SK-N-SH (cell line): ENCODE measurements at regions not wholly inside any gene's neighbourhood (a gene's known extent, or its start where the extent isn't known, plus 50 kb on each side); places are given as distances from the start of the nearest gene placed in this dataset.
"Not testable (repeated sequence)": the region's sequence is repeated elsewhere in the genome, so short reads cannot be mapped to it uniquely, and the experiment has no call there.

Experiments used
- CTCF ChIA-PET: fragments of 300-600, 350-600 bp; formaldehyde crosslinking; extraction: SDS; loops from one replicate; lab custom pipeline; 2021; lab: Yijun Ruan, JAX
- POLR2A ChIA-PET: fragments of 350-600 bp; sonication (Branson Sonifier 250); formaldehyde crosslinking; extraction: SDS; loops from one replicate; lab custom pipeline; 2020; ENCODE audit warnings: antibody characterized with exemption, inconsistent platforms; lab: Yijun Ruan, JAX
- DNase-seq: peaks from one replicate; pipeline ENCODE4 v3.0.0; 2012
- H2AFZ ChIP-seq: fragments of 200-600 bp; sonication (generic); 2 replicates; pipeline ENCODE4 v1.8.1; 2016; ENCODE audit warnings: antibody characterized with exemption, mild to moderate bottlenecking, low read depth
- H3F3A ChIP-seq: fragments of 200-600 bp; sonication (generic); replicated peaks from 2 replicates; pipeline ENCODE3; 2016; ENCODE audit warnings: antibody characterized with exemption, mild to moderate bottlenecking; ENCODE audit not compliant: insufficient read depth
- H3K27ac ChIP-seq, 2 experiments: fragments of 200-500 bp in 1 of 2; fragments of 200-600 bp in 1 of 2; sonication (Bioruptor generic) in 1 of 2; sonication (generic), shearing (Covaris generic) in 1 of 2; 2 replicates each; pipeline versions ENCODE4 v1.5.1 to v1.6.1; 2014 to 2016; ENCODE audit warnings: low read depth in 2 of 2, inconsistent platforms in 1 of 2, low read length in 1 of 2, mild to moderate bottlenecking in 1 of 2, mixed read lengths in 1 of 2
- H3K27me3 ChIP-seq: fragments of 200-600 bp; sonication (generic), shearing (Covaris generic); 2 replicates; pipeline ENCODE4 v1.6.1; 2016; ENCODE audit warnings: mixed run types; ENCODE audit not compliant: insufficient read depth
- H3K36me3 ChIP-seq, 2 experiments: fragments of 200-500 bp in 1 of 2; fragments of 200-600 bp in 1 of 2; sonication (Bioruptor generic) in 1 of 2; sonication (generic) in 1 of 2; replicated peaks in 1 of 2; 2 replicates each; pipeline versions ENCODE3 to v1.5.1; 2014 to 2016; ENCODE audit warnings: low read length in 1 of 2, mild to moderate bottlenecking in 1 of 2; ENCODE audit not compliant: insufficient read depth in 2 of 2, control insufficient read depth in 1 of 2
- H3K4me1 ChIP-seq, 2 experiments: fragments of 200-500 bp in 1 of 2; fragments of 200-600 bp in 1 of 2; sonication (Bioruptor generic) in 1 of 2; sonication (generic), shearing (Covaris generic) in 1 of 2; 2 replicates each; pipeline versions ENCODE4 v1.5.1 to v1.6.1; 2014 to 2016; ENCODE audit warnings: low read depth in 1 of 2, low read length in 1 of 2, mixed run types in 1 of 2; ENCODE audit not compliant: insufficient read depth in 2 of 2, control insufficient read depth in 1 of 2
- H3K4me2 ChIP-seq: fragments of 200-600 bp; sonication (generic), shearing (Covaris generic); 2 replicates; pipeline ENCODE4 v1.6.1; 2017; ENCODE audit warnings: mixed run types
- H3K4me3 ChIP-seq, 2 experiments: fragments of 200-500 bp in 1 of 2; fragments of 200-600 bp in 1 of 2; sonication (Bioruptor generic) in 1 of 2; sonication (generic), shearing (Covaris generic) in 1 of 2; 2 replicates each; pipeline versions ENCODE4 v1.5.1 to v1.8.1; 2014 to 2016; ENCODE audit warnings: low read depth in 2 of 2, inconsistent platforms in 1 of 2, low read length in 1 of 2, mild to moderate bottlenecking in 1 of 2, mixed read lengths in 1 of 2, moderate library complexity in 1 of 2
- H3K79me2 ChIP-seq: fragments of 200-600 bp; sonication (generic); 2 replicates; pipeline ENCODE4 v1.8.1; 2017; ENCODE audit warnings: mild to moderate bottlenecking; ENCODE audit not compliant: insufficient read depth
- H3K9ac ChIP-seq: fragments of 200-600 bp; sonication (generic); 2 replicates; pipeline ENCODE4 v1.6.1; 2017; ENCODE audit warnings: mixed run types
- H3K9me2 ChIP-seq: fragments of 200-600 bp; sonication (generic); 2 replicates; pipeline ENCODE4 v1.6.1; 2017; ENCODE audit warnings: mixed run types
- H3K9me3 ChIP-seq: fragments of 200-600 bp; sonication (generic); 2 replicates; pipeline ENCODE4 v1.6.1; 2017; ENCODE audit warnings: mixed run types, mild to moderate bottlenecking, moderate library complexity
- H4K20me1 ChIP-seq: fragments of 200-600 bp; sonication (generic); 2 replicates; pipeline ENCODE4 v1.6.1; 2017; ENCODE audit warnings: mild to moderate bottlenecking, mixed run types; ENCODE audit not compliant: insufficient read depth
- CHD2 ChIP-seq: fragments of 150-350 bp; IDR thresholded peaks from 2 replicates; pipeline ENCODE4 v1.6.1; 2018; ENCODE audit warnings: low read length; ENCODE audit not compliant: partially characterized antibody
- ELF1 ChIP-seq: IDR thresholded peaks from 2 replicates; pipeline ENCODE4 v1.4.0; 2012
- EP300 ChIP-seq, 2 experiments: IDR thresholded peaks; 2 replicates each; pipeline versions ENCODE4 v1.4.0 to v1.6.1; 2012; ENCODE audit warnings: borderline replicate concordance in 1 of 2, low read depth in 1 of 2, low read length in 1 of 2
- FOXJ3 ChIP-seq: sonication (generic); formaldehyde crosslinking; IDR thresholded peaks from 2 replicates; pipeline ENCODE4 v1.5.1; 2020; ENCODE audit warnings: mild to moderate bottlenecking, missing genetic modification reagents
- MAX ChIP-seq: IDR thresholded peaks from 2 replicates; pipeline ENCODE4 v1.4.0; 2012; ENCODE audit warnings: low read depth
- MEF2A ChIP-seq: IDR thresholded peaks from 2 replicates; pipeline ENCODE4 v1.4.0; 2012; ENCODE audit warnings: low read depth, borderline replicate concordance
- NRF1 ChIP-seq: IDR thresholded peaks from 2 replicates; pipeline ENCODE4 v1.6.1; 2012; ENCODE audit warnings: low read depth, mild to moderate bottlenecking, low read length
- REST ChIP-seq: IDR thresholded peaks from 2 replicates; pipeline ENCODE4 v1.6.1; 2012; ENCODE audit warnings: mild to moderate bottlenecking, low read depth, low read length, moderate library complexity
- RFX5 ChIP-seq: IDR thresholded peaks from 2 replicates; pipeline ENCODE4 v1.6.1; 2012; ENCODE audit warnings: mild to moderate bottlenecking, improper control_type of control experiment, low read length
- SIN3A ChIP-seq: IDR thresholded peaks from 2 replicates; pipeline ENCODE4 v1.6.1; 2012; ENCODE audit warnings: low read depth, mild to moderate bottlenecking, low read length, moderate library complexity, borderline replicate concordance
- TCF12 ChIP-seq: IDR thresholded peaks from 2 replicates; pipeline ENCODE4 v1.4.0; 2012
- TEAD4 ChIP-seq: IDR thresholded peaks from 2 replicates; pipeline ENCODE4 v1.4.0; 2012; ENCODE audit warnings: mild to moderate bottlenecking, borderline replicate concordance; ENCODE audit not compliant: insufficient read depth
- USF1 ChIP-seq: IDR thresholded peaks from 2 replicates; pipeline ENCODE4 v1.4.0; 2012; ENCODE audit warnings: low read depth, borderline replicate concordance
- USF2 ChIP-seq: fragments of 150-350 bp; IDR thresholded peaks from 2 replicates; pipeline ENCODE4 v1.6.1; 2017; ENCODE audit warnings: antibody characterized with exemption, low read length, low read depth, borderline replicate concordance
- WGBS: methylation state at CpG from one replicate; pipeline ENCODE4 v1.1.6; 2017; ENCODE audit warnings: low lambda C conversion rate; 5-methylcytosine and 5-hydroxymethylcytosine counted together

GRCh38 chr14:105986894-105987284, 460.5 kb downstream of the TMEM121 start (continued):
- TF ChIP-seq USF2 (no peak), EP300 (IDR thresholded peaks at IDR 0.05; ENCODE audit: borderline replicate concordance in 1 of 2, low read depth in 1 of 2, low read length in 1 of 2) (no peak), MAX (no peak), TEAD4 (no peak), SIN3A (no peak), USF1 (no peak), FOXJ3 (CRISPR knock-in tag) (no peak), MEF2A (no peak)

- DNase-seq = no peak
- ChIA-PET POLR2A (no interaction called here), CTCF (no interaction called here)
- Histone ChIP-seq H3K4me3 (no peak overlapping the region), H3K4me2 (no peak overlapping the region), H3K27me3 (no peaks in the 10 kb centered on the region), H3K79me2 (no peaks in the 10 kb centered on the region), H3K9ac (no peak overlapping the region), H3K36me3 (no peaks in the 10 kb centered on the region), H3K27ac (no peak overlapping the region), H2AFZ (no peak overlapping the region), H3F3A (no peaks in the 10 kb centered on the region), H3K9me2 (no peaks in the 10 kb centered on the region), H4K20me1 (no peaks in the 10 kb centered on the region), H3K4me1 (no peaks in the 10 kb centered on the region), H3K9me3 (no peaks in the 10 kb centered on the region)
- TF ChIP-seq NRF1 (no peak), RFX5 (no peak), TEAD4 (no peak), CHD2 (no peak)
- 9% methylated on average over 4 of the region's 4 CpGs for WGBS
These were observed 461.2 kb downstream of the TMEM121 start for GRCh38 chr14:105987563-105987962.

GRCh38 chr14:105989566-105990302, 463.4 kb downstream of the TMEM121 start:
- H3K27me3 ChIP-seq = no peaks in the 10 kb centered on the region
- 0% methylated on average over 1 of the region's 2 CpGs for WGBS
- no peak for DNase-seq
- H3K4me2 ChIP-seq = no peak overlapping the region
- no peaks in the 10 kb centered on the region for H3K36me3 ChIP-seq
- ChIA-PET CTCF (interaction anchor here (2.1 kb wide), 1 partner anchor 15 kb away, joined by 9 read pairs; no protein-coding TSS in a partner anchor), POLR2A (no interaction called here)
- H3K27ac ChIP-seq = no peak overlapping the region
- no peaks in the 10 kb centered on the region for H3K9me3 ChIP-seq
- no peaks in the 10 kb centered on the region for H3K4me1 ChIP-seq
- no peak overlapping the region for H3K4me3 ChIP-seq
- H4K20me1 ChIP-seq = no peaks in the 10 kb centered on the region
- H3K9ac ChIP-seq = no peak overlapping the region
- H3K9me2 ChIP-seq = no peaks in the 10 kb centered on the region
- H2AFZ ChIP-seq = no peak overlapping the region
- TF ChIP-seq USF2 (no peak), TCF12 (no peak), ELF1 (no peak), NRF1 (no peak), REST (no peak)
- no peaks in the 10 kb centered on the region for H3F3A ChIP-seq
- H3K79me2 ChIP-seq = no peaks in the 10 kb centered on the region

GRCh38 chr14:105991677-105992076, 465.3 kb downstream of the TMEM121 start:
- H3K4me3 ChIP-seq, H3K9me3 ChIP-seq, H3K36me3 ChIP-seq, H3F3A ChIP-seq, H3K4me1 ChIP-seq, H3K27me3 ChIP-seq, H4K20me1 ChIP-seq, H3K27ac ChIP-seq, H3K4me2 ChIP-seq, H3K9ac ChIP-seq, H3K79me2 ChIP-seq, H2AFZ ChIP-seq, DNase-seq, CTCF ChIA-PET, POLR2A ChIA-PET, H3K9me2 ChIP-seq: not testable (repeated sequence)
- WGBS = 6% methylated on average over 5 of the region's 5 CpGs
